ENCODE measurements at regions not wholly inside any gene's neighbourhood (a gene's known extent, or its start where the extent isn't known, plus 50 kb on each side); places are given as distances from the start of the nearest gene placed in this dataset.

DNA sequence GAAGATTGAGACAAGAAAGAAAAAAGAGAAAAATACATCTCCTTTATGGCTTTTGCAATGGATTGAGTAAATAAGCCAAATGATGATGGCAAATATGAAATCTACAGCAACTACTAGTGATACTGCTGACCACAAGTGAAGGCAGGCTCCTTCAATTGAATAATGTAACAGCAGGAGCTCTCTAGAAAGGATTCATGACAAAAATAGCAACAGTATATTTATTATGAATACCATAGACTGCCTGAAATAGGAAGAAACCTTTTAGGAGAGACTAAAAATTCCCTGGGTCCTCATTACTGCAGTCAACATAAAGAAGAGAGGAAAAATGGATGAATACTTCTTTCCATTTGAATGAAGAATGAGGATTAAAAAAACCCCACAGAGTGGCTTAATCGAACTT is 306.8 kb upstream of the ANXA10 start:
- no peak for DNase-seq (ENCODE audit: low spot score)
- TF ChIP-seq, protein P1, sequence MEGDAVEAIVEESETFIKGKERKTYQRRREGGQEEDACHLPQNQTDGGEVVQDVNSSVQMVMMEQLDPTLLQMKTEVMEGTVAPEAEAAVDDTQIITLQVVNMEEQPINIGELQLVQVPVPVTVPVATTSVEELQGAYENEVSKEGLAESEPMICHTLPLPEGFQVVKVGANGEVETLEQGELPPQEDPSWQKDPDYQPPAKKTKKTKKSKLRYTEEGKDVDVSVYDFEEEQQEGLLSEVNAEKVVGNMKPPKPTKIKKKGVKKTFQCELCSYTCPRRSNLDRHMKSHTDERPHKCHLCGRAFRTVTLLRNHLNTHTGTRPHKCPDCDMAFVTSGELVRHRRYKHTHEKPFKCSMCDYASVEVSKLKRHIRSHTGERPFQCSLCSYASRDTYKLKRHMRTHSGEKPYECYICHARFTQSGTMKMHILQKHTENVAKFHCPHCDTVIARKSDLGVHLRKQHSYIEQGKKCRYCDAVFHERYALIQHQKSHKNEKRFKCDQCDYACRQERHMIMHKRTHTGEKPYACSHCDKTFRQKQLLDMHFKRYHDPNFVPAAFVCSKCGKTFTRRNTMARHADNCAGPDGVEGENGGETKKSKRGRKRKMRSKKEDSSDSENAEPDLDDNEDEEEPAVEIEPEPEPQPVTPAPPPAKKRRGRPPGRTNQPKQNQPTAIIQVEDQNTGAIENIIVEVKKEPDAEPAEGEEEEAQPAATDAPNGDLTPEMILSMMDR (IDR thresholded peaks at IDR 0.05; ENCODE audit: extremely low read depth, missing control alignments) = no peak

DNA sequence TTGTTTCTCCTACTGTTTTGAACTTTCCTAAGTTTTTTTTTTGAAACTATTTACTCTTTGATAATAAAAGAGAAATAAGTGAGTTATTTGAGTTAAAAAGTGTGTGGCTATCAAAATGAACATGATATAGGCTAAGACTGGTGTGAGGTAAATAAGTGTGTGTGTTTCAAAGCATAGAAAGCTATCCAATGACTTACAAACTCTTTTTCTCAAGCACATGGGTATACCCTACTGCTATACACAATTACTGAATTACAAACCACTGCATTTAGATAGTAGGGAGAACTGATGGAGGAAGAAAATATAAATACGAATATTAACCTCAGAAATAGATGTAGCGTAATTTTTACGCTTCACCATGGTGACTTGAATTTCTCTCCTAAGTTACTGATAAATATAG is 305.8 kb upstream of the ANXA10 start:
- no peak for DNase-seq (ENCODE audit: low spot score)
- TF ChIP-seq, protein P1 (IDR thresholded peaks at IDR 0.05; ENCODE audit: extremely low read depth, missing control alignments) = no peak

DNA sequence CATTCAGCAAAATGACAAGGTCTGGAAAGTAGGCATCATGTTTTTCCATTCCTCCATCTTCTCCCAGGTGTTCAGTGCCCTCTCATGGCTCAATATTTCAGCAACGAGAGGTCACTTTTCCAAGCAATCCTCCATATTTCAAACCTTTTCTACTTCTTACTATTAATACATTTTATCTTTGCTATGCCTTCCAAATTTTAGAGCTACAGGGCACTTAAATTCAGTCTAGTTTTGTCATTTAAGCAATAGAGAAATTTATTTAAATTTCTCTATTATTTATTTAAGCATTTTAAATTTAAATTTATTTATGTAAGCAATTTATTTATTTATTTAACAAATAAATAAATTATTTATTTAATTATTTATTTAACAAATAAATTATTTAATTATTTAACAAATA is 305.1 kb upstream of the ANXA10 start:
- TF ChIP-seq, protein P1 (IDR thresholded peaks at IDR 0.05; ENCODE audit: extremely low read depth, missing control alignments) = no peak
- no peak for DNase-seq (ENCODE audit: low spot score)

DNA sequence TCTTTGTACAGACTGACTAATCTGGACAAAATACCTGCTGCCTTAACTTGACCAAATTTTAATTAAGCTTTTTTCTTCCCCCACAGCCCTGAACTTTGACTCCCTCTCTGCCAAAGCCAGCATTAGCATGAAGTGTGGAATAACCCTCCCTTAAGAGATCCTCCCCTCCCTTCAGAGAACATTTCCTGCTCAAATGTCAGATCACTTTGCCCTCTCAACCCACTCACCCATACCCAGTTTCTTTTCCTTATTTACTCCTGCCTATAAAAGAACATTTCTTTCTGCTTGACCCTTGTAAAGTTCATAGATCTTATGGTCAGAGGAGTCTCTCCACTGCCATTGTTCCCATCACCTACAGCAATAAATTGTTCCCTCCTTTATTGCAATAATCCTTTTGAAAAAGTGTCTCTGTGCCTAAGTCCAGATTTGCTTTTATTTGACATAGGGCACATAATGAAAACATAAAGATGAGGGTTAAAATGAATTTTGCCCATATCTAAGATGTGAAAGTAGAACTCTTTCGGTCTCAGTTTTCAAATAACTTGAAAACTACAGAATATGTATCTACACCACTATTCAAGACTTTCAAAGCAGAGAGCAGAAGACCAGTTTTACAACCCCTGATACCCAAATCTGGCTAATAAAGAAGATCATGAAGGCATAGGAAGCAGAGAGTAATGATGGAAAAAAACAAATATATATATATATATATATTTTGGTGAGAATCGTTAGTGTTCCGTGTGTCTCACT is 289.7 kb upstream of the ANXA10 start:
- TF ChIP-seq, protein P1 (IDR thresholded peaks at IDR 0.05; ENCODE audit: extremely low read depth, missing control alignments) = no peak
- no peak for DNase-seq (ENCODE audit: low spot score)

DNA sequence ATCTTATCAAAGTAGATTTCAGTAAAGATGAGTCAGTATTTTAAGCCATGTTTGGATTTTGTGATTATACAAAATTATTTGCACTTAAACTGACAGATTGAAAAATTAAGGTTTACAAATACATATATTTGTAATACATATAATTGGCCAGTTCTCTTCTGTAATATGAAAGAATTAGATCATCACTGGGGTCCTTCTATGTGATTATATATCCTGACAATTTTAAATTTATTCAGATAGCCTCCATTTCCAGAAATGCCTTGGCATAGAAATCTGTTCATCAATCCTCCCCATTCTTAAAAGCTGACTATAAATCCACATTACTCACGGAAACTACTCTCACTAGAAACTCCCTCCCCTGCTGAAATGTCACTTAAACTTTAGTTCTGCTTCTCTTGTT is 280.4 kb upstream of the ANXA10 start:
- TF ChIP-seq, protein P1 (IDR thresholded peaks at IDR 0.05; ENCODE audit: extremely low read depth, missing control alignments) = no peak
- DNase-seq (ENCODE audit: low spot score) = no peak

DNA sequence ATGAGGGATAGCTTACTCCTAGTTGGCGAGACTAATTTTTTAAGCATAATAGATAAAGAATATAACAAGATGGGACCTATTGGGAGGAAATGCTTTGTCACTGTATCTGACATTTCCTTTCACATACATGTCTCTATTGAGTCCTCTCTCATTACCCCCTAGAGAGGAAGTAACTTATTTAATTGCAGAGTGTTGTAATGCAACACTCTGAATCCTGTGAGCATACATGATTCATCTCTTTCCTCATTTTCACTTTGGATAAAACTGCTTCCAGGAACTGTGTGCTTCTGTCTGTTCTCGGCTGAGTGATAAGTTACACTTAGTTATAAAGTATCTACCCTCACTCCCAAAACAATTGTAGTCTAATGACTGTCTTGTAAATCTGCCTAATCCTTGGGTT is 266.1 kb upstream of the ANXA10 start:
- no peak for DNase-seq (ENCODE audit: low spot score)
- TF ChIP-seq, protein P1 (IDR thresholded peaks at IDR 0.05; ENCODE audit: extremely low read depth, missing control alignments) = no peak

DNA sequence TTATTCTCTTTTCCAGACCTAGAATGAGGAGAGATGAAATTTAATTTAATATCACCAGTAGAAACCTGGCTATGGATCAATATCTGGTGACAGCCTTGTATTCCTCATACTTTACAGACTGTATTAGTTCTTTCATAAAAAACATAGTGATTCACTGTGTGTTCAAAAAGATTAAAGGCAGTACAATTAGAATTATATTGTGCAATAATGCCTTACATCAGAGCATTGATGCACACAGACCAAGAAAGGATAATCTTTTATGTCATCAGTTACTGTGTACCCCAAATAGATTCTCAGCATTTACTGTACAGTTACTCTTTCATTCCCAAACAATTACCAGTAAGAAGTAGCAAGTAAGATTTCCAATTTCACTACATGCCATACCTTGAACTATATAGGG is 260.5 kb upstream of the ANXA10 start:
- DNase-seq (ENCODE audit: low spot score) = no peak
- TF ChIP-seq, protein P1 (IDR thresholded peaks at IDR 0.05; ENCODE audit: extremely low read depth, missing control alignments) = no peak
